GM23338 (cell line): ENCODE measurements at regions not wholly inside any gene's neighbourhood (a gene's known extent, or its start where the extent isn't known, plus 50 kb on each side); places are given as distances from the start of the nearest gene placed in this dataset.

Experiments
- ATAC-seq: fragments of 200-7000 bp; cut with Tn5 transposase; 3 replicates; pipeline ENCODE4 v1.9.1; 2020
- DNase-seq: peaks from one replicate; pipeline ENCODE4 v3.0.0-alpha.2; 2015; ENCODE audit warnings: low spot score
- H2AFZ ChIP-seq: fragments of 200-600 bp; sonication (generic); 2 replicates; pipeline ENCODE4 v1.8.0; 2016; ENCODE audit warnings: antibody characterized with exemption, mild to moderate bottlenecking, moderate library complexity
- H3F3A ChIP-seq: fragments of 200-600 bp; sonication (generic); replicated peaks from 2 replicates; pipeline ENCODE4 v1.8.0; 2017; ENCODE audit warnings: antibody characterized with exemption, mixed run types, low read depth
- H3K27ac ChIP-seq: fragments of 200-600 bp; sonication (generic); 2 replicates; pipeline ENCODE4 v1.6.1; 2016; ENCODE audit warnings: low read depth
- H3K27me3 ChIP-seq: fragments of 200-600 bp; sonication (generic); 2 replicates; pipeline ENCODE4 v1.8.0; 2016; ENCODE audit warnings: mild to moderate bottlenecking, mixed run types, moderate library complexity; ENCODE audit not compliant: insufficient read depth
- H3K36me3 ChIP-seq: fragments of 200-600 bp; sonication (generic); 2 replicates; pipeline ENCODE4 v1.8.0; 2016; ENCODE audit warnings: mild to moderate bottlenecking; ENCODE audit not compliant: insufficient read depth
- H3K4me1 ChIP-seq: fragments of 200-600 bp; sonication (generic); 2 replicates; pipeline ENCODE4 v1.8.0; 2016; ENCODE audit warnings: mild to moderate bottlenecking, moderate library complexity; ENCODE audit not compliant: insufficient read depth
- H3K4me2 ChIP-seq: fragments of 200-600 bp; sonication (generic); 2 replicates; pipeline ENCODE4 v1.7.1; 2017; ENCODE audit warnings: mixed run types
- H3K4me3 ChIP-seq: fragments of 200-600 bp; sonication (generic); 2 replicates; pipeline ENCODE4 v1.6.1; 2016; ENCODE audit warnings: mixed run types
- H3K79me2 ChIP-seq: fragments of 200-600 bp; sonication (generic); replicated peaks from 2 replicates; pipeline ENCODE4 v1.8.0; 2017; ENCODE audit warnings: mild to moderate bottlenecking; ENCODE audit not compliant: insufficient read depth
- H3K9me2 ChIP-seq: fragments of 200-600 bp; sonication (generic); 2 replicates; pipeline ENCODE4 v1.8.0; 2017; ENCODE audit not compliant: insufficient read depth
- H4K20me1 ChIP-seq: fragments of 200-600 bp; sonication (generic); replicated peaks from 2 replicates; pipeline ENCODE4 v1.8.0; 2017; ENCODE audit warnings: mild to moderate bottlenecking; ENCODE audit not compliant: insufficient read depth
- H3K27ac Mint-ChIP-seq: 2 replicates; pipeline ENCODE4 v1.8.0; 2020; ENCODE audit warnings: inconsistent platforms, mild to moderate bottlenecking, moderate library complexity, mixed read lengths
- H3K27me3 Mint-ChIP-seq: 3 replicates; pipeline ENCODE4 v1.8.0; 2022; ENCODE audit warnings: low read depth, mild to moderate bottlenecking, moderate library complexity, mixed read lengths, inconsistent platforms; ENCODE audit not compliant: insufficient read depth, poor library complexity
- H3K36me3 Mint-ChIP-seq: 3 replicates; pipeline ENCODE4 v1.8.0; 2021; ENCODE audit warnings: low read depth, mild to moderate bottlenecking, inconsistent platforms, moderate library complexity, mixed read lengths
- H3K4me1 Mint-ChIP-seq: 3 replicates; pipeline ENCODE4 v1.8.0; 2020; ENCODE audit warnings: mild to moderate bottlenecking, inconsistent platforms, mixed read lengths
- H3K4me3 Mint-ChIP-seq: 3 replicates; pipeline ENCODE4 v1.8.0; 2021; ENCODE audit warnings: moderate library complexity, mild to moderate bottlenecking, inconsistent platforms, mixed read lengths
- H3K9me3 Mint-ChIP-seq: 3 replicates; pipeline ENCODE4 v1.8.0; 2020; ENCODE audit warnings: moderate library complexity, mild to moderate bottlenecking, inconsistent platforms, mixed read lengths
- NANOG ChIP-seq: IDR thresholded peaks from 2 replicates; pipeline ENCODE4 v1.6.1; 2016; ENCODE audit warnings: antibody characterized with exemption, borderline replicate concordance
- POLR2AphosphoS5 ChIP-seq: IDR thresholded peaks from 2 replicates; pipeline ENCODE4 v1.6.1; 2016; ENCODE audit warnings: antibody characterized with exemption, low read depth
- STAT1 ChIP-seq: IDR thresholded peaks from one replicate; pipeline ENCODE4 v1.6.1; 2016; ENCODE audit warnings: antibody characterized with exemption; ENCODE audit not compliant: unreplicated experiment
- ZNF331 ChIP-seq: fragments of 250-450 bp; sonication (Bioruptor Pico); IDR thresholded peaks from 2 replicates; pipeline ENCODE4 v1.5.0; 2020; ENCODE audit warnings: low read depth, mild to moderate bottlenecking, moderate library complexity
- ZNF462 ChIP-seq: fragments of 250-450 bp; sonication (Bioruptor Pico); IDR thresholded peaks from 2 replicates; pipeline ENCODE4 v1.5.0; 2020; ENCODE audit warnings: mild to moderate bottlenecking, moderate library complexity
- TF ChIP-seq, protein P1 (sequence below): IDR thresholded peaks from one replicate; pipeline ENCODE4 v1.6.1; 2018; ENCODE audit warnings: antibody characterized with exemption; ENCODE audit not compliant: unreplicated experiment

DNA sequence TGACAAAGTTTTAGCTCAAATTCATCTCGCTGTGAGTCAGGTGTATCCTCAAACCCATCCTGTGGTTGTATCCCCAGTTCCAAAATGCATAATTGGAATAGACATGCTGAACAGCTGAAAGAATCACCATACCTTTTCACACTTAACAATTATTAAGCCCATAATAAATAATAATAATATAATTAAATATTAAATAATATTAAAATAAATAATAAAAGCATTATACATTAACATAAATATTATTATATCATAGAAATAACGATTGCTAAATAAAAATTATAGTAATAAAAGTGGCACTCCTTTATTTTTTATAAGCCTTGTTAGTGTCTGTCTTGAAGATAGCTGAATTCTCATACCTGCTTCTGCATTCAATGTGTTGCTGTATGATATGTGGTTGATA lies 257.5 kb upstream of the B3GALT2 start (continued):
- TF ChIP-seq, protein P1, sequence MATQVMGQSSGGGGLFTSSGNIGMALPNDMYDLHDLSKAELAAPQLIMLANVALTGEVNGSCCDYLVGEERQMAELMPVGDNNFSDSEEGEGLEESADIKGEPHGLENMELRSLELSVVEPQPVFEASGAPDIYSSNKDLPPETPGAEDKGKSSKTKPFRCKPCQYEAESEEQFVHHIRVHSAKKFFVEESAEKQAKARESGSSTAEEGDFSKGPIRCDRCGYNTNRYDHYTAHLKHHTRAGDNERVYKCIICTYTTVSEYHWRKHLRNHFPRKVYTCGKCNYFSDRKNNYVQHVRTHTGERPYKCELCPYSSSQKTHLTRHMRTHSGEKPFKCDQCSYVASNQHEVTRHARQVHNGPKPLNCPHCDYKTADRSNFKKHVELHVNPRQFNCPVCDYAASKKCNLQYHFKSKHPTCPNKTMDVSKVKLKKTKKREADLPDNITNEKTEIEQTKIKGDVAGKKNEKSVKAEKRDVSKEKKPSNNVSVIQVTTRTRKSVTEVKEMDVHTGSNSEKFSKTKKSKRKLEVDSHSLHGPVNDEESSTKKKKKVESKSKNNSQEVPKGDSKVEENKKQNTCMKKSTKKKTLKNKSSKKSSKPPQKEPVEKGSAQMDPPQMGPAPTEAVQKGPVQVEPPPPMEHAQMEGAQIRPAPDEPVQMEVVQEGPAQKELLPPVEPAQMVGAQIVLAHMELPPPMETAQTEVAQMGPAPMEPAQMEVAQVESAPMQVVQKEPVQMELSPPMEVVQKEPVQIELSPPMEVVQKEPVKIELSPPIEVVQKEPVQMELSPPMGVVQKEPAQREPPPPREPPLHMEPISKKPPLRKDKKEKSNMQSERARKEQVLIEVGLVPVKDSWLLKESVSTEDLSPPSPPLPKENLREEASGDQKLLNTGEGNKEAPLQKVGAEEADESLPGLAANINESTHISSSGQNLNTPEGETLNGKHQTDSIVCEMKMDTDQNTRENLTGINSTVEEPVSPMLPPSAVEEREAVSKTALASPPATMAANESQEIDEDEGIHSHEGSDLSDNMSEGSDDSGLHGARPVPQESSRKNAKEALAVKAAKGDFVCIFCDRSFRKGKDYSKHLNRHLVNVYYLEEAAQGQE, result no peak
- TF ChIP-seq STAT1 (no peak), ZNF462 (CRISPR knock-in tag) (no peak), POLR2AphosphoS5 (no peak), NANOG (no peak), ZNF331 (no peak)

GRCh38 chr1:193438771-193439170 lies 252.4 kb upstream of the B3GALT2 start:
- no peak for TF ChIP-seq ZNF462 (CRISPR knock-in tag)
- TF ChIP-seq NANOG, result no peak
- no peaks in the 10 kb centered on the region for H3F3A ChIP-seq
- 0 out of 2 replicates have a peak, but pooled peaks cover 4% of the 10 kb centered on the region for H3K36me3 ChIP-seq
- no peak overlapping the region for H3K4me2 ChIP-seq
- Mint-ChIP-seq H3K4me3 (no peak overlapping the region), H3K27ac (no peak overlapping the region), H3K9me3 (peaks cover 20% of the 10 kb centered on the region), H3K36me3 (peaks cover 3% of the 10 kb centered on the region), H3K27me3 (no peaks in the 10 kb centered on the region), H3K4me1 (no peaks in the 10 kb centered on the region)
- H3K79me2 ChIP-seq, result no peaks in the 10 kb centered on the region
- H4K20me1 ChIP-seq, result no peaks in the 10 kb centered on the region
- H3K4me3 ChIP-seq, result no peak overlapping the region
- H3K9me2 ChIP-seq, result peaks cover 10% of the 10 kb centered on the region
- no peaks in the 10 kb centered on the region for H3K4me1 ChIP-seq
- H3K27me3 ChIP-seq, result no peaks in the 10 kb centered on the region
- ATAC-seq (no peak), DNase-seq (no peak)
- H2AFZ ChIP-seq, result no peak overlapping the region
- no peak overlapping the region for H3K27ac ChIP-seq
